HepG2 (cell line): ENCODE measurements at regions not wholly inside any gene's neighbourhood (a gene's known extent, or its start where the extent isn't known, plus 50 kb on each side); places are given as distances from the start of the nearest gene placed in this dataset.

Source experiments
- ARNT ChIP-seq: fragments of 450-650 bp; IDR thresholded peaks from 2 replicates; pipeline ENCODE4 v1.6.1; 2017
- ARNTL ChIP-seq: sonication (generic); formaldehyde crosslinking; IDR thresholded peaks from 2 replicates; pipeline ENCODE4 v1.4.0; 2020; ENCODE audit warnings: mild to moderate bottlenecking, missing genetic modification reagents
- ATF4 ChIP-seq, 2 experiments: fragments of 450-650 bp in 1 of 2; sonication (generic) in 1 of 2; formaldehyde crosslinking; IDR thresholded peaks; 2 replicates each; pipeline versions ENCODE4 v1.5.0 to v1.8.0; 2020 to 2022; ENCODE audit warnings: mild to moderate bottlenecking in 1 of 2, missing genetic modification reagents in 1 of 2
- HOMEZ ChIP-seq: IDR thresholded peaks from 2 replicates; pipeline ENCODE4 v1.6.1; 2016; ENCODE audit warnings: low read depth
- MTF2 ChIP-seq: sonication (generic); formaldehyde crosslinking; IDR thresholded peaks from 2 replicates; pipeline ENCODE4 v1.5.0; 2020; ENCODE audit warnings: missing genetic modification reagents, borderline replicate concordance
- NFIC ChIP-seq: IDR thresholded peaks from 2 replicates; pipeline ENCODE4 v1.6.1; 2012; ENCODE audit warnings: mild to moderate bottlenecking, low read length, inconsistent platforms
- NFKB2 ChIP-seq: sonication (generic); formaldehyde crosslinking; IDR thresholded peaks from 2 replicates; pipeline ENCODE4 v1.4.0; 2020; ENCODE audit warnings: missing genetic modification reagents, borderline replicate concordance
- NKX3-1 ChIP-seq: sonication (generic); formaldehyde crosslinking; IDR thresholded peaks from 2 replicates; pipeline ENCODE4 v1.5.0; 2020; ENCODE audit warnings: missing genetic modification reagents
- SALL2 ChIP-seq: sonication (generic); formaldehyde crosslinking; IDR thresholded peaks from 2 replicates; pipeline ENCODE4 v1.8.1; 2023; ENCODE audit warnings: mild to moderate bottlenecking, missing genetic modification reagents, inconsistent platforms
- SETDB1 ChIP-seq: sonication (generic); formaldehyde crosslinking; IDR thresholded peaks from 2 replicates; pipeline ENCODE4 v1.5.1; 2020; ENCODE audit warnings: missing genetic modification reagents, mild to moderate bottlenecking, borderline replicate concordance
- TAF15 ChIP-seq: fragments of 200-400 bp; formaldehyde crosslinking; IDR thresholded peaks from one replicate; pipeline ENCODE4 v1.6.1; 2018; ENCODE audit warnings: mild to moderate bottlenecking, low read depth, low read length; ENCODE audit not compliant: poor library complexity, severe bottlenecking
- U2AF1 ChIP-seq: fragments of 200-400 bp; formaldehyde crosslinking; optimal IDR thresholded peaks from 2 replicates; pipeline ENCODE3; 2017; ENCODE audit warnings: mild to moderate bottlenecking, low read depth, low read length
- WIZ ChIP-seq: sonication (generic); formaldehyde crosslinking; IDR thresholded peaks from 2 replicates; pipeline ENCODE4 v1.5.1; 2020; ENCODE audit warnings: mild to moderate bottlenecking, missing genetic modification reagents
- ZC3H13 ChIP-seq: sonication (generic); formaldehyde crosslinking; IDR thresholded peaks from 2 replicates; pipeline ENCODE4 v1.8.1; 2023; ENCODE audit warnings: mild to moderate bottlenecking, missing genetic modification reagents, moderate library complexity
- ZNF3 ChIP-seq: IDR thresholded peaks from 2 replicates; pipeline ENCODE4 v1.7.0; 2017; ENCODE audit warnings: inconsistent platforms
- ZNF337 ChIP-seq: sonication (generic); formaldehyde crosslinking; IDR thresholded peaks from 2 replicates; pipeline ENCODE4 v1.5.1; 2020; ENCODE audit warnings: missing genetic modification reagents, low read depth, mild to moderate bottlenecking, borderline replicate concordance
- ZNF414 ChIP-seq: sonication (generic); formaldehyde crosslinking; IDR thresholded peaks from 2 replicates; pipeline ENCODE4 v1.5.0; 2020; ENCODE audit warnings: missing genetic modification reagents
- ZNF547 ChIP-seq: sonication (generic); formaldehyde crosslinking; IDR thresholded peaks from 2 replicates; pipeline ENCODE4 v1.5.1; 2020; ENCODE audit warnings: mild to moderate bottlenecking, missing genetic modification reagents
- ZNF703 ChIP-seq: sonication (generic); formaldehyde crosslinking; IDR thresholded peaks from 2 replicates; pipeline ENCODE4 v1.5.1; 2020; ENCODE audit warnings: missing genetic modification reagents, mild to moderate bottlenecking, moderate library complexity, borderline replicate concordance
- ZNF816 ChIP-seq: sonication (generic); formaldehyde crosslinking; IDR thresholded peaks from 2 replicates; pipeline ENCODE4 v1.8.0; 2022; ENCODE audit warnings: missing genetic modification reagents, mild to moderate bottlenecking, borderline replicate concordance
- TF ChIP-seq, protein P1 (sequence below): sonication (generic); formaldehyde crosslinking; IDR thresholded peaks from 2 replicates; pipeline ENCODE4 v1.5.0; 2020; ENCODE audit warnings: missing genetic modification reagents
- TF ChIP-seq, protein P2 (sequence below): sonication (generic); formaldehyde crosslinking; IDR thresholded peaks from 2 replicates; pipeline ENCODE4 v1.4.0; 2020; ENCODE audit warnings: missing genetic modification reagents, mild to moderate bottlenecking, borderline replicate concordance
- TF ChIP-seq, protein P3 (sequence below): sonication (generic); formaldehyde crosslinking; IDR thresholded peaks from 2 replicates; pipeline ENCODE4 v1.4.0; 2020; ENCODE audit warnings: missing genetic modification reagents

- TF ChIP-seq U2AF1 (no peak), ZNF816 (no peak; the same call in 1 of the 2 replicates), WIZ (CRISPR knock-in tag) (no peak), ZNF703 (no peak), MTF2 (CRISPR knock-in tag) (0 out of 2 replicates have a peak, but pooled peaks have one; percentile 29), NFIC (peak; percentile 96), NFKB2 (no peak), NKX3-1 (CRISPR knock-in tag) (no peak; the same call in 1 of the 2 replicates), ATF4 (CRISPR knock-in tag; IDR thresholded peaks at IDR 0.05) (peak in 1 of 2 experiments; percentile 90; a peak in 2 of 4 replicates), SALL2 (CRISPR knock-in tag) (no peak; the same call in none of the 2 replicates), ARNTL (peak; percentile 92), ARNT (no peak), ZNF3 (CRISPR knock-in tag) (peak; percentile 19; the same call in 1 of the 2 replicates), SETDB1 (CRISPR knock-in tag) (no peak), ZNF547 (peak; percentile 66), ZNF414 (peak; percentile 98), TAF15 (no peak), ZNF337 (peak; percentile 76; the same call in 1 of the 2 replicates), HOMEZ (CRISPR knock-in tag) (peak; percentile 97), ZC3H13 (CRISPR knock-in tag) (peak; percentile 77; the same call in 1 of the 2 replicates)
- TF ChIP-seq, protein P1, sequence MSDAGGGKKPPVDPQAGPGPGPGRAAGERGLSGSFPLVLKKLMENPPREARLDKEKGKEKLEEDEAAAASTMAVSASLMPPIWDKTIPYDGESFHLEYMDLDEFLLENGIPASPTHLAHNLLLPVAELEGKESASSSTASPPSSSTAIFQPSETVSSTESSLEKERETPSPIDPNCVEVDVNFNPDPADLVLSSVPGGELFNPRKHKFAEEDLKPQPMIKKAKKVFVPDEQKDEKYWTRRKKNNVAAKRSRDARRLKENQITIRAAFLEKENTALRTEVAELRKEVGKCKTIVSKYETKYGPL (CRISPR knock-in tag), result no peak
- TF ChIP-seq, protein P2, sequence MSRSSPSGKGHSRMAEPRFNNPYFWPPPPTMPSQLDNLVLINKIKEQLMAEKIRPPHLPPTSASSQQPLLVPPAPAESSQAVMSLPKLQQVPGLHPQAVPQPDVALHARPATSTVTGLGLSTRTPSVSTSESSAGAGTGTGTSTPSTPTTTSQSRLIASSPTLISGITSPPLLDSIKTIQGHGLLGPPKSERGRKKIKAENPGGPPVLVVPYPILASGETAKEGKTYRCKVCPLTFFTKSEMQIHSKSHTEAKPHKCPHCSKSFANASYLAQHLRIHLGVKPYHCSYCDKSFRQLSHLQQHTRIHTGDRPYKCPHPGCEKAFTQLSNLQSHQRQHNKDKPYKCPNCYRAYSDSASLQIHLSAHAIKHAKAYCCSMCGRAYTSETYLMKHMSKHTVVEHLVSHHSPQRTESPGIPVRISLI, result no peak
- TF ChIP-seq, protein P3, sequence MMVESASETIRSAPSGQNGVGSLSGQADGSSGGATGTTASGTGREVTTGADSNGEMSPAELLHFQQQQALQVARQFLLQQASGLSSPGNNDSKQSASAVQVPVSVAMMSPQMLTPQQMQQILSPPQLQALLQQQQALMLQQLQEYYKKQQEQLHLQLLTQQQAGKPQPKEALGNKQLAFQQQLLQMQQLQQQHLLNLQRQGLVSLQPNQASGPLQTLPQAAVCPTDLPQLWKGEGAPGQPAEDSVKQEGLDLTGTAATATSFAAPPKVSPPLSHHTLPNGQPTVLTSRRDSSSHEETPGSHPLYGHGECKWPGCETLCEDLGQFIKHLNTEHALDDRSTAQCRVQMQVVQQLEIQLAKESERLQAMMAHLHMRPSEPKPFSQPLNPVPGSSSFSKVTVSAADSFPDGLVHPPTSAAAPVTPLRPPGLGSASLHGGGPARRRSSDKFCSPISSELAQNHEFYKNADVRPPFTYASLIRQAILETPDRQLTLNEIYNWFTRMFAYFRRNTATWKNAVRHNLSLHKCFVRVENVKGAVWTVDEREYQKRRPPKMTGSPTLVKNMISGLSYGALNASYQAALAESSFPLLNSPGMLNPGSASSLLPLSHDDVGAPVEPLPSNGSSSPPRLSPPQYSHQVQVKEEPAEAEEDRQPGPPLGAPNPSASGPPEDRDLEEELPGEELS, result peak; percentile 98
These were observed 170.2 kb upstream of the ZNF217 start (continued) for GRCh38 chr20:53763707-53764414.
